ENCODE measurements at regions not wholly inside any gene's neighbourhood (a gene's known extent, or its start where the extent isn't known, plus 50 kb on each side); places are given as distances from the start of the nearest gene placed in this dataset.

GRCh38 chr2:120845277-120845676 lies 109.6 kb downstream of the GLI2 start:
- no peak overlapping the region for H3K9ac ChIP-seq (replicated peaks; ENCODE audit: extremely low read depth, insufficient read depth, low read length)
- intact Hi-C loops (cut with micrococcal nuclease) (no loop called here), dilution Hi-C loops (cut with MboI; ENCODE audit: extremely low pct_ligation_motif_present, low sequenced_read_pairs) (no loop called here)
- H3K4me1 ChIP-seq (ENCODE audit: control insufficient read depth, extremely low read depth, insufficient read depth, low read length), result no peaks in the 10 kb centered on the region
- H2AFZ ChIP-seq (ENCODE audit: low read depth, low read length), result no peak overlapping the region
- no peak overlapping the region for H3K4me3 ChIP-seq (replicated peaks in 1 of 3; ENCODE audit: insufficient read depth in 1 of 3, low read depth in 1 of 3, low read length in 3 of 3)
- CTCF ChIA-PET, result no interaction called here
- no TSS peak for BruUV-seq (replicated peaks)
- H3K4me2 ChIP-seq (ENCODE audit: insufficient read depth, low read length), result no peak overlapping the region
- H3K36me3 ChIP-seq (ENCODE audit: control insufficient read depth in 2 of 2, extremely low read depth in 1 of 2, insufficient read depth in 2 of 2, low read length in 2 of 2), result no peaks in the 10 kb centered on the region
- H3K9me1 ChIP-seq (replicated peaks; ENCODE audit: control insufficient read depth, extremely low read depth, insufficient read depth, low read length), result no peaks in the 10 kb centered on the region
- POLR2A ChIA-PET, result no interaction called here
- H3K27ac ChIP-seq (ENCODE audit: insufficient read depth, low read depth, low read length), result no peak overlapping the region
- DNase-seq (ENCODE audit: low read depth, low spot score), result no peak
- no peaks in the 10 kb centered on the region for H3K79me2 ChIP-seq (ENCODE audit: control insufficient read depth, insufficient read depth, low read length)
- H3K9me3 ChIP-seq (replicated peaks; ENCODE audit: control insufficient read depth, insufficient read depth, low read length), result no peaks in the 10 kb centered on the region
- TF ChIP-seq POLR2A (IDR thresholded peaks at IDR 0.05; ENCODE audit: low read depth, low read length), result no peak
- no peak for TF ChIP-seq MAX (IDR thresholded peaks at IDR 0.05; ENCODE audit: insufficient read depth, insufficient read length)
- TF ChIP-seq FOS (IDR thresholded peaks at IDR 0.05; ENCODE audit: borderline replicate concordance, insufficient read depth, low read length), result no peak
- TF ChIP-seq CTCF (IDR thresholded peaks at IDR 0.05; ENCODE audit: extremely low read depth in 1 of 2, insufficient read depth in 1 of 2, low read depth in 1 of 2, low read length in 2 of 2), result no peak
- no peak for TF ChIP-seq MYC (IDR thresholded peaks at IDR 0.05; ENCODE audit: low read depth, low read length)
- TF ChIP-seq JUN (IDR thresholded peaks at IDR 0.05; ENCODE audit: borderline replicate concordance, insufficient read depth, insufficient read length, low read depth), result no peak
- no peak for TF ChIP-seq GATA2 (IDR thresholded peaks at IDR 0.05; ENCODE audit: insufficient read depth, insufficient read length, low read depth, low read length)
- no peak for TF ChIP-seq POLR2AphosphoS5 (IDR thresholded peaks at IDR 0.05; ENCODE audit: insufficient read depth, low read depth, low read length)
- TF ChIP-seq EZH2 (IDR thresholded peaks at IDR 0.05; ENCODE audit: borderline replicate concordance, low read depth, low read length, severe bottlenecking), result no peak
- FAIRE-seq, result no peak
- H4K20me1 ChIP-seq (replicated peaks; ENCODE audit: control insufficient read depth, extremely low read depth, insufficient read depth, low read length), result no peaks in the 10 kb centered on the region
- peaks cover 0 to 1% of the 10 kb centered on the region in 2 experiments for H3K27me3 ChIP-seq (ENCODE audit: control insufficient read depth in 2 of 2, insufficient read depth in 2 of 2, low read length in 2 of 2)
